Uterus (tissue), 2 donors: ENCODE measurements at regions not wholly inside any gene's neighbourhood (a gene's known extent, or its start where the extent isn't known, plus 50 kb on each side); places are given as distances from the start of the nearest gene placed in this dataset.

Experiments used
- POLR2A ChIP-seq, 2 donors: fragments of 450-650 bp; IDR thresholded peaks; one replicate each; pipeline ENCODE4 v1.6.1; 2016; ENCODE audit warnings: antibody characterized with exemption in 2 of 2, mild to moderate bottlenecking in 1 of 2, moderate library complexity in 1 of 2
- TF ChIP-seq, protein P1 (sequence below), 4 experiments: fragments of 200-600 bp in 2 of 4; fragments of 450-650 bp in 2 of 4; sonication (generic) in 2 of 4; IDR thresholded peaks; one replicate each; pipeline ENCODE4 v1.5.1; 2016 to 2019; ENCODE audit warnings: antibody characterized with exemption in 4 of 4, mild to moderate bottlenecking in 2 of 4, moderate library complexity in 1 of 4

GRCh38 chr6:111971181-111971841 is 82.6 kb upstream of the CCN6 start:
- TF ChIP-seq, protein P1, sequence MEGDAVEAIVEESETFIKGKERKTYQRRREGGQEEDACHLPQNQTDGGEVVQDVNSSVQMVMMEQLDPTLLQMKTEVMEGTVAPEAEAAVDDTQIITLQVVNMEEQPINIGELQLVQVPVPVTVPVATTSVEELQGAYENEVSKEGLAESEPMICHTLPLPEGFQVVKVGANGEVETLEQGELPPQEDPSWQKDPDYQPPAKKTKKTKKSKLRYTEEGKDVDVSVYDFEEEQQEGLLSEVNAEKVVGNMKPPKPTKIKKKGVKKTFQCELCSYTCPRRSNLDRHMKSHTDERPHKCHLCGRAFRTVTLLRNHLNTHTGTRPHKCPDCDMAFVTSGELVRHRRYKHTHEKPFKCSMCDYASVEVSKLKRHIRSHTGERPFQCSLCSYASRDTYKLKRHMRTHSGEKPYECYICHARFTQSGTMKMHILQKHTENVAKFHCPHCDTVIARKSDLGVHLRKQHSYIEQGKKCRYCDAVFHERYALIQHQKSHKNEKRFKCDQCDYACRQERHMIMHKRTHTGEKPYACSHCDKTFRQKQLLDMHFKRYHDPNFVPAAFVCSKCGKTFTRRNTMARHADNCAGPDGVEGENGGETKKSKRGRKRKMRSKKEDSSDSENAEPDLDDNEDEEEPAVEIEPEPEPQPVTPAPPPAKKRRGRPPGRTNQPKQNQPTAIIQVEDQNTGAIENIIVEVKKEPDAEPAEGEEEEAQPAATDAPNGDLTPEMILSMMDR (IDR thresholded peaks at IDR 0.05): no peak
- no peak for TF ChIP-seq POLR2A (IDR thresholded peaks at IDR 0.05)
